Heart left ventricle (tissue), 16 donors: ENCODE measurements at regions not wholly inside any gene's neighbourhood (a gene's known extent, or its start where the extent isn't known, plus 50 kb on each side); places are given as distances from the start of the nearest gene placed in this dataset.
"Not testable (repeated sequence)": the region's sequence is repeated elsewhere in the genome, so short reads cannot be mapped to it uniquely, and the experiment has no call there.

Experiments
- ATAC-seq, 4 donors: fragments of 200-7000 bp; cut with Tn5 transposase; one replicate each; pipeline ENCODE4 v1.9.1; 2020 to 2022; ENCODE audit warnings: moderate library complexity in 4 of 4, mild to moderate bottlenecking in 3 of 4, moderate number of reproducible peaks in 1 of 4
- DNase-seq, 5 donors: peaks; one replicate each; pipeline ENCODE4 v3.0.0-alpha.2; 2020
- H3K27ac ChIP-seq, 12 donors: fragments of 200-600 bp; sonication (generic) in 4 of 12; one replicate each; pipeline versions ENCODE4 v1.5.0 to v1.8.0; 2016 to 2022; ENCODE audit warnings: mild to moderate bottlenecking in 2 of 12
- H3K27me3 ChIP-seq, 9 donors: fragments of 200-600 bp; sonication (generic) in 2 of 9; one replicate each; pipeline versions ENCODE4 v1.5.1 to v1.8.0; 2016 to 2022; ENCODE audit warnings: mild to moderate bottlenecking in 3 of 9
- H3K36me3 ChIP-seq, 9 donors: fragments of 200-600 bp; sonication (generic) in 2 of 9; one replicate each; pipeline versions ENCODE4 v1.5.0 to v1.8.0; 2018 to 2022; ENCODE audit warnings: mild to moderate bottlenecking in 2 of 9
- H3K4me1 ChIP-seq, 12 donors: fragments of 200-600 bp; sonication (generic) in 4 of 12; one replicate each; pipeline versions ENCODE4 v1.5.0 to v1.8.0; 2016 to 2022; ENCODE audit warnings: mild to moderate bottlenecking in 3 of 12
- H3K4me3 ChIP-seq, 12 donors: fragments of 200-600 bp; sonication (generic) in 4 of 12; one replicate each; pipeline versions ENCODE4 v1.5.0 to v1.8.0; 2017 to 2022; ENCODE audit warnings: mild to moderate bottlenecking in 9 of 12, moderate library complexity in 4 of 12
- H3K9me3 ChIP-seq, 12 donors: fragments of 200-600 bp; sonication (generic) in 4 of 12; one replicate each; pipeline versions ENCODE4 v1.5.0 to v1.8.0; 2016 to 2022; ENCODE audit warnings: mild to moderate bottlenecking in 1 of 12
- POLR2A ChIP-seq, 2 donors: fragments of 450-650 bp; IDR thresholded peaks; one replicate each; pipeline ENCODE4 v1.6.1; 2017; ENCODE audit warnings: antibody characterized with exemption in 2 of 2, mild to moderate bottlenecking in 2 of 2, moderate library complexity in 2 of 2
- WGBS, 4 donors: extraction: QIAGEN DNeasy Blood & Tissue Kit in 2 of 4; methylation state at CpG; one replicate each; pipeline versions ENCODE4 v1.1.5 to v1.1.7; 2013 to 2018; 5-methylcytosine and 5-hydroxymethylcytosine counted together
- intact Hi-C, 10 donors: fragments of 100-400 bp; cut with DNase I; formaldehyde crosslinking; loops; one replicate each; pipeline versions ENCODE4 v1.11.1 to v1.14.2; 2022
- TF ChIP-seq, protein P1 (sequence below), 12 donors: fragments of 200-600 bp; sonication (generic) in 4 of 12; IDR thresholded peaks; one replicate each; pipeline versions ENCODE4 v1.5.0 to v1.8.0; 2018 to 2022; ENCODE audit warnings: antibody characterized with exemption in 12 of 12, mild to moderate bottlenecking in 5 of 12
- donor health status: ischemic (EF 13 %, LVEDD 7.1; RV severe dilation, severe dysfunction).
- donor health status: healthy with polysubstance abuse.
- donor health status: DM: no; HTN: yes; CAD: no.
- donor health status: DM: no; HTN: no; CAD: no.
- donor health status: ischemic (EF 25% LVEDD 6.9; RV normal size, moderate dysfunction).
- donor health status: ischemic (EF 25% LVEDD 5.7; RV mildly dilated, moderate dysfunction).
- donor health status: healthy.
- donor health status: DM: yes; HTN: yes; CAD: no.
- donor health status: ischemic (EF 35%, LVEDD 5.7; RV mildly dilated, moderate dysfunction).
- donor health status: nonischemic (EF 11% LVEDD 7.7; RV severe dilation, severe dysfunction).
- donor health status: DM: yes; HTN: yes; CAD: no.
- donor health status: PGD.
- donor health status: ischemic (EF 29% LVEDD 5.4; RV normal size, mild dysfunction).
- donor health status: nonischemic (EF 23%, LVEDD 6.1; RV moderate dilation, normal function).

GRCh38 chr12:65740873-65741600, 83.2 kb upstream of the HMGA2 start:
- no peaks in the 10 kb centered on the region for H3K36me3 ChIP-seq
- H3K4me1 ChIP-seq = peaks cover 0 to 19% (median 4%) of the 10 kb centered on the region in 12 donors
- DNase-seq (peak; percentile 75 to 86 (median 78)), ATAC-seq (peak; percentile 90 to 99 (median 96))
- 9 to 31% (median 14%) methylated on average over 23 to 42 of the region's 42 CpGs for WGBS, 4 donors
- peak overlapping the region in 11 of 12 donors; percentile 42 to 82 (median 67) for H3K4me3 ChIP-seq
- H3K27me3 ChIP-seq = peaks cover 0 to 27% (median 10%) of the 10 kb centered on the region in 9 donors
- intact Hi-C loops = no loop called here
- no peak overlapping the region for H3K27ac ChIP-seq
- no peaks in the 10 kb centered on the region for H3K9me3 ChIP-seq
- TF ChIP-seq POLR2A (IDR thresholded peaks at IDR 0.05) = no peak
- TF ChIP-seq, protein P1, sequence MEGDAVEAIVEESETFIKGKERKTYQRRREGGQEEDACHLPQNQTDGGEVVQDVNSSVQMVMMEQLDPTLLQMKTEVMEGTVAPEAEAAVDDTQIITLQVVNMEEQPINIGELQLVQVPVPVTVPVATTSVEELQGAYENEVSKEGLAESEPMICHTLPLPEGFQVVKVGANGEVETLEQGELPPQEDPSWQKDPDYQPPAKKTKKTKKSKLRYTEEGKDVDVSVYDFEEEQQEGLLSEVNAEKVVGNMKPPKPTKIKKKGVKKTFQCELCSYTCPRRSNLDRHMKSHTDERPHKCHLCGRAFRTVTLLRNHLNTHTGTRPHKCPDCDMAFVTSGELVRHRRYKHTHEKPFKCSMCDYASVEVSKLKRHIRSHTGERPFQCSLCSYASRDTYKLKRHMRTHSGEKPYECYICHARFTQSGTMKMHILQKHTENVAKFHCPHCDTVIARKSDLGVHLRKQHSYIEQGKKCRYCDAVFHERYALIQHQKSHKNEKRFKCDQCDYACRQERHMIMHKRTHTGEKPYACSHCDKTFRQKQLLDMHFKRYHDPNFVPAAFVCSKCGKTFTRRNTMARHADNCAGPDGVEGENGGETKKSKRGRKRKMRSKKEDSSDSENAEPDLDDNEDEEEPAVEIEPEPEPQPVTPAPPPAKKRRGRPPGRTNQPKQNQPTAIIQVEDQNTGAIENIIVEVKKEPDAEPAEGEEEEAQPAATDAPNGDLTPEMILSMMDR (IDR thresholded peaks at IDR 0.05) = no peak

GRCh38 chr12:65741656-65742017, 82.6 kb upstream of the HMGA2 start:
- peaks cover 0 to 19% (median 4%) of the 10 kb centered on the region in 12 donors for H3K4me1 ChIP-seq
- no peaks in the 10 kb centered on the region for H3K36me3 ChIP-seq
- ATAC-seq (peak in 3 of 4 donors; percentile 27 to 47 (median 34)), DNase-seq (peak in 1 of 5 donors; percentile 59)
- no peaks in the 10 kb centered on the region for H3K9me3 ChIP-seq
- TF ChIP-seq, protein P1 (IDR thresholded peaks at IDR 0.05) = no peak
- WGBS, 4 donors = 0 to 1% (median 1%) methylated on average over 28 to 35 of the region's 35 CpGs
- peak overlapping the region; percentile 33 to 82 (median 66) for H3K4me3 ChIP-seq
- peaks cover 0 to 27% (median 10%) of the 10 kb centered on the region in 9 donors for H3K27me3 ChIP-seq
- intact Hi-C loops = no loop called here
- H3K27ac ChIP-seq = peak overlapping the region in 1 of 12 donors; percentile 24

DNA sequence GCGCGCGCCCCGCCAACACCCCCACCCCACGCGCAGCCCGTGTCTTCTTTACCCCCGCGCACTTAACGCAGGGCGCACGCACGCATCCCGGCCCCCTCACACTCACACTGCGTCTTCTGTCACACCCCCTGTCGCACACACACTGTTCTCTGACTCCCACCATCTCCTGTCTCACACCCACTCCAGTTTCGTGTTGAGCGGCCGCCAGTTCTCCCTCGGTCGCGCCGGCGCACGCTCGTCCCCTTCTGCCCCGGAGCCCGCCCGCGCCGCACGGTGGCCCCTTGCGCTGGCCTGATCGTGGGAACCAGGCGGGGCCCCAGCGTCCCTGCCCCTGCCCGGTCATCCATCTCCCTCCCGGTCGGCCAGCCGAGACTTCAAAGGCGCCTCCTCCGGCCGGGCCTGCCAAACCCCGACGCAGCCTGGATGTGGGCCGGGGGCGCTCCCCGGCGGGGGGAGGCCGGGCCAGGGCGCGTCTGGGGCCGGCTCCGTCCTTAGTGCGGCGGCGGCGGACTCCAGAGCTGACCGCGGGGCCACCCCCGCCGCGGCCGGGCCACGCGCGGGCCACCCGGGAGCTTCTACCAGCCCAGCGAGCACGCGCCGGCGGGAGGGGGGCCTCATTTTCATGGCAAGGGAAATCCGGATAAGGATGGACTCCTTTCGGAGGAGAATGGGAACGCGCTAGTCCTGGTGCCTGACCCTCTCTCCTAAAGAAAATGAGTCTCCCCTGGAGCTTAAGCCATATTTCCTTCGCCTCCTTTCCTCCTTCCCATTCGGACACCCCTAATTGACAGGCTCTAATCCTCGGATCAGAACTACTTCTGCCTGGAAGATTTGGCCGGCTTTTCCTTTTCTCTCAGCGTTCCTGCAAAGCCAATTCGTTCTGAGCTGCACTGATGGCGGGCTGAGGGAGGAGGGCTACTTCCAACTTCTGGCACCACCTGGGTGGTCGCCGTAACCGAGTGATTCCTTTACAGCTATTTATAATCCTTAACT, 82.0 kb upstream of the HMGA2 start:
- DNase-seq (peak in 4 of 5 donors; percentile 24 to 63 (median 33)), ATAC-seq (peak in 3 of 4 donors; percentile 62 to 70 (median 66))
- Histone ChIP-seq H3K9me3 (no peaks in the 10 kb centered on the region), H3K4me1 (peaks cover 0 to 19% (median 4%) of the 10 kb centered on the region in 12 donors), H3K27me3 (peaks cover 0 to 30% (median 10%) of the 10 kb centered on the region in 9 donors), H3K4me3 (peak overlapping the region; percentile 33 to 82 (median 66)), H3K27ac (peak overlapping the region in 1 of 12 donors; percentile 24), H3K36me3 (no peaks in the 10 kb centered on the region)
- TF ChIP-seq, protein P1 (IDR thresholded peaks at IDR 0.05) = peak in 1 of 12 donors; percentile 2
- no peak for TF ChIP-seq POLR2A (IDR thresholded peaks at IDR 0.05)
- intact Hi-C loops = no loop called here
- WGBS, 4 donors = 7 to 10% (median 9%) methylated on average over 66 to 87 of the region's 87 CpGs

GRCh38 chr12:65744236-65744840, 79.9 kb upstream of the HMGA2 start:
- ATAC-seq, intact Hi-C loops, H3K27ac ChIP-seq, H3K4me3 ChIP-seq, H3K9me3 ChIP-seq, H3K36me3 ChIP-seq: not testable (repeated sequence)
- peak in 1 of 5 donors; percentile 58 for DNase-seq
- H3K27me3 ChIP-seq = peaks cover 0 to 30% (median 10%) of the 10 kb centered on the region in 9 donors
- H3K4me1 ChIP-seq = peaks cover 0 to 19% (median 4%) of the 10 kb centered on the region in 12 donors
- 95 to 99% (median 97%) methylated on average over 9 to 30 of the region's 30 CpGs for WGBS, 4 donors
